GM20000 (cell line): ENCODE measurements at regions not wholly inside any gene's neighbourhood (a gene's known extent, or its start where the extent isn't known, plus 50 kb on each side); places are given as distances from the start of the nearest gene placed in this dataset.

ENCODE experiments used
- DNase-seq: peaks from one replicate; pipeline ENCODE4 v3.0.0; 2012; ENCODE audit warnings: low spot score
- TF ChIP-seq, protein P1 (sequence below): IDR thresholded peaks from 2 replicates; pipeline ENCODE4 v1.5.1; 2012; ENCODE audit warnings: mild to moderate bottlenecking, control low read depth; ENCODE audit errors: extremely low read depth, missing control alignments

DNA sequence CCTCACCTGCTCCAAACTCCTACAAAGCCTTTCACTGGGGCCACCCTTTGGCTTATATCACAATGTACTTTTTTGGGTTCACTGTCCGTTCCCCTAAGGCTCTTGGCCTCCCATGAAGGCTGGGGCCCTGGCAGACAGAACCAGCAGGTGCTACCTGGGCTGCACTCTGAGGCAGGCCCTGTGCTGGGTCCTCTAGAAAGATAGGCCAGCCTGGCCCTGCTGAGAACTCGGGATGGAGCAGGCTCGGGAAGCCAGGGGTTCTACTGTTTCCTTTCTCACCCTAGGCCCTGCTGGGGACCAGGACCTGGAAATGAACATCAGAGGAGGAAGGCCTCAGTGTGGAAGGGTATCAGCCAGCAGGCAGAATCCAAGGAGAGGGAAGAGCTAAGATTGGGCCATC lies 79.5 kb downstream of the MRPL14 start:
- DNase-seq, result no peak
- TF ChIP-seq, protein P1, sequence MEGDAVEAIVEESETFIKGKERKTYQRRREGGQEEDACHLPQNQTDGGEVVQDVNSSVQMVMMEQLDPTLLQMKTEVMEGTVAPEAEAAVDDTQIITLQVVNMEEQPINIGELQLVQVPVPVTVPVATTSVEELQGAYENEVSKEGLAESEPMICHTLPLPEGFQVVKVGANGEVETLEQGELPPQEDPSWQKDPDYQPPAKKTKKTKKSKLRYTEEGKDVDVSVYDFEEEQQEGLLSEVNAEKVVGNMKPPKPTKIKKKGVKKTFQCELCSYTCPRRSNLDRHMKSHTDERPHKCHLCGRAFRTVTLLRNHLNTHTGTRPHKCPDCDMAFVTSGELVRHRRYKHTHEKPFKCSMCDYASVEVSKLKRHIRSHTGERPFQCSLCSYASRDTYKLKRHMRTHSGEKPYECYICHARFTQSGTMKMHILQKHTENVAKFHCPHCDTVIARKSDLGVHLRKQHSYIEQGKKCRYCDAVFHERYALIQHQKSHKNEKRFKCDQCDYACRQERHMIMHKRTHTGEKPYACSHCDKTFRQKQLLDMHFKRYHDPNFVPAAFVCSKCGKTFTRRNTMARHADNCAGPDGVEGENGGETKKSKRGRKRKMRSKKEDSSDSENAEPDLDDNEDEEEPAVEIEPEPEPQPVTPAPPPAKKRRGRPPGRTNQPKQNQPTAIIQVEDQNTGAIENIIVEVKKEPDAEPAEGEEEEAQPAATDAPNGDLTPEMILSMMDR, result no peak

DNA sequence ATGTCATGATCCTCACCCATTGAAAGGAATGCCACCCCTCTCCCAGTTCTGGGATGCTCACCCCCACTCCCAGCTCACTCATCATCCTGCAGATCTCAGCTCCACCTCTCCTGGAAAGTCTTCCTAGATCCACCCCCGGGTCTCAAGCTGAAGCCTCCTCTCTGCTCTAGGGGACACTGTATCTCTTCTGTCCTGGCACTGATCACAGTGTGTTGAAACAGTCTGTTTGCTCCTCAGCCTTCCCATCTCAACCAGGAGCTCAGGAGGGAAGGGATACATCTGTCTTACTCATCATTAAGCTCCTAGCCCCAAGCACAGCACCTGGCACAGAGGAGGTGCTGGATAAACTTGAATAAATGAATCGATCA lies 80.1 kb downstream of the MRPL14 start:
- TF ChIP-seq, protein P1, result no peak
- DNase-seq, result no peak

DNA sequence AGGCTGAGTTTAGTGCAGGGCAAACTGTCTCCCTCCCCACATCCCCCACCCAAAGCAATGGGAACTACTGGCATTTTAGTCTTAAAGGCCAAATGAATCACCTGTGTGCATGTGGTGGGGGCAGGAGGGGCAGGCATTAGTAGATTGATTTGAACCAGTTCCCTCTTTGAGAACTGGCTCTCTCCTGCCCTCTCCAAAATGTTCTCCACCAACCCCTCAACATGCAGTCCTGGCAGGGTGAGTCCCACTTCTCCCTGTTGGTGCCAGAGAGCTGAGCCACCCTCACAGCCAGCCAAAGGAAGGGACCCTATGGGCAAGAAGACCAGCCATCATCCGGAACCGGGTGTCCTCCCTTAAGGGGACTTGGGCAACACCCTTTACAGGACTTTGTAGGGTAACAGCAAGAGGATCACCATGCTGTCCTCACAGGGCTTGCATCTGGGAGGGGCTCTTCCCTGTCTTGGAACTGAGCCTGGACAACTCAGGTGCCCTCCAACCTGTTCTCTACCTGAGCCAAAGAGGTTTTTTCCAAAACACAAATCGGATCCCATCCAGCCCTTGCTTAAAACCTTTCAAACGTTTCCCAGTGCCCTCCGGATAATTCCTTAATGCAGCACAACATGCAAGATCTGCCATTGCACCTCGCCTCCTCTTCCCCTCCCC lies 80.6 kb downstream of the MRPL14 start:
- DNase-seq, result no peak
- TF ChIP-seq, protein P1, result no peak

DNA sequence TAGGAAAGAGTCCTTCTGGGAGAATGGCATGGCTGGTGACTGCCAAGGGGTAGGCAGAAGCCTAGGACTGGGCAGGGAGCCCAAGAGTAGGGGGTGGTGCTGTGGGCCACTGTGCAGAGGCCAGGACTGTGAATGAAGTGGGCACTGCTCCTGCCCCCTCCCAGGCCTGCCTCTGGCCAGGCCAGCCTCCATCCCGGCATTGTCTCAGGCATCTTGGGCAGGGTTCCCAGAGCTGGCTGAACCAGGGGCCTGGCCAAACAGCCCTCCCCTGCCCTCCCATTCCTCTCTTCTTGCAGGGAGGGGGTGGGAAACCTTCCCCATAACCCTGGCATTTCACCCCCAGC lies 81.6 kb downstream of the MRPL14 start:
- TF ChIP-seq, protein P1, result no peak
- no peak for DNase-seq

DNA sequence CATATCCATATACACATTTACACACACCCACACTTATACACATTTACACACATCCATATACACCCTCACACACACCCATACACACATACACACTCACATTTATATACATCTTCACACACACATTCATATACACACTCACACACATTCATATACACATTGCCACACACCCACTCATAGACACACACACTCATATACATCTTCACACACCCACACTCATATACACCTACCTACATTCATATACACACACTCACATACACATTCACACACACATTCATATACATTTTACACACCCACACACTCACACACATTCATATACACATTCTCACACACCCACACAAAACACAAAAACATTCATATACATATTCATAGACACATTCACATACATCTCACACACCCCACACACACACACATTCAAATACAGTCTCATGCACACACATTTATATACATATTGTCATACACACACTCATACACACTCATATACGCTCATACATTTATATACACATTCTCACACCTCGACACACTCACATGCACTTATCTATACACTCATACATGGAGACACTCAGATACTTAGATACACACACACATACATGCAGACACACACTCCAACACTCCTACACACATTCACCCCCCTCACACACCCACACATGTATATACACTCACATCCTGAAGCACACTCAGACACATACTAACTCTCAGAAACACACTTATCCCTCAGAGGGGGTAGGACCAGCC lies 82.1 kb downstream of the MRPL14 start:
- TF ChIP-seq, protein P1, result no peak
- no peak for DNase-seq

DNA sequence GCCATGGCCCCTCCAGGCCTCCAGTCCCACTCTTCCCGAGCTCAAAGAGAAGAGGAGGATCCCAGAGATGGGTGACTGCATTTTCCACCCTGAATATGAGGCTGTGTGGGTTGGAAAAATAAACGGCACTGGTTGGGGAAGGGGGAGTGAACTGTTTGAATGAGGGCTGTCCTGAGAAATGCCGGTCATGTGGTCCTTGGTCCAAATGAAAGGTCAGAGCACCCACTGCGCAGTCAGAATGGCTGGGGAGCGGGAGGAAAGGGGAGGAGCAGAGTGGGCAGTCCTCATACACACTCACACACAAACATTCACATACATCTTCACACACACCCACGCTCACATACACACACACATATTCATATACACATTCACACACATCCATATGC lies 83.1 kb downstream of the MRPL14 start:
- TF ChIP-seq, protein P1, result no peak
- DNase-seq, result no peak

DNA sequence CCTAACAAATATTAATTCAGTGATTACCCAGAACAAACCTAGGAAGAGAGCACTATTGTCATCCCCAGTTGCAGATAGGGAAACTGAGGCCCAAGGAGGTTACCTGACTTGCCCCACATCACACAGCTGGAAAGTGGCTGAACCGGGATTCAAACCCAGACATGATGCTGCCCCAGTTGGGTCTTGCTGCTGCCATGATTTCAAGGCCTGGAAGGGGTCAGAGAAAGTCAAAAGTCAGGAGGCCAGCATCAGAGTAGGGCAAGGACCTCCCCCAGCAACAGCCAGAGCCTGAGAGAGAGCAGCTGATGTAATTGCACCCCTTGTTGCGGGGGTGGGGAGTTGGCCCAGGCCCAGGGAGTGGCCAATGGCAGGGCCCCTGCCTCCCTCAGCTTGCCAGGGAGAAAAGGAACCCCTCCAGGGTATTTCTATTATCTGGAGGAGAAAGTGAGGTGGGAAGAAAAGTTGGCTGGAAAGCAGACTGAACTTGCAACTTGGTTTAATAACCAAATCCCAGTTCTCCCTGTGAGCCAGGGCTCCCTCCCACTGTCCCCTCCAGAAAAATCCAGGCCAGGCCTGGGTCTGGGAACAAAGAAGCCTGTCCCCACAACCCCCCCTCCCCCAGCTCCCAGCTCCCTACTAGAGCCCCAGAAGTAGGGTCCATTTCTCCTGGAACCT lies 83.6 kb downstream of the MRPL14 start:
- DNase-seq, result peak; percentile 59
- TF ChIP-seq, protein P1, result no peak
